ENCODE measurements at regions not wholly inside any gene's neighbourhood (a gene's known extent, or its start where the extent isn't known, plus 50 kb on each side); places are given as distances from the start of the nearest gene placed in this dataset.
A peak's percentile ranks its signal among the peaks of the same experiment; 100 is the strongest.

DNA sequence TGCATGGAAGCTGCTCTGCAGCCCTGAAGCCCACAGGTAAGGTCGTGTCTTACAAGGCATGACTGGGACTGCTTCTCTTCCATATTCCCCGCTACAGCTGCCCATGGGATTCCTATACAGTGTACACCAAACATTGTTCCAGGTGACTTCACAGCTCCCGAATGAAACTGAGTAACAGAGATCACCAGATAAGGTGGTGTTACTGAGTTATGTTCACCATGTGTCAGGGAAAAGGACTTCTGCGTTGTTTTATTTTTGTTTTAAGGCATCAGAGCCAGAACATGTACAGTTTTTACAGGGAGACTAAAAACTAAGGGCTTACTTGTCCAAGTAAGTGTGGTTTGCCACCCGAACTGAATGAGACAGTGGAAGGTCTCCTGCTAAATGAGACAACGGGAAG lies 138.3 kb downstream of the CD83 start:
- H3K4me3 Mint-ChIP-seq: no peak overlapping the region

DNA sequence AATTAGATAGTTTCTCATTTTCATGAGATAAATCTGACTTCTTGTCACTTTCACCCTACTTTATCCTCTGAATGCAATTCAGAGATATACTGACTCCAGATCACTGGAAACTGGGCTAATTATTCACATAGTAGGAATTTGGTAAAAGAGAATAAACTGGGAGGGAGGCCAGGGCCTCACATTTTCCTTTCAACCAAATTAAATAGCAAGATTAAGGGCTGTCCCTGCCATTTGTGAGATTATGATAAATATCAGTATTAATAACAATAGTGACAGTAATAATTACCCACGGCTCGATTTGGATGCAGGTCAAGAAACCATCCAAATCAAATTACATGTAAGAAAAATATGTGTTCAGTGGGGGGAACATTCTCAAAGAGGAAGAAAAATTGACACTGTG lies 140.5 kb downstream of the CD83 start:
- Mint-ChIP-seq H3K27me3 (ENCODE audit: low read depth) (no peaks in the 10 kb centered on the region), H3K9me3 (peaks cover 3% of the 10 kb centered on the region), H3K4me3 (no peak overlapping the region), H3K27ac (ENCODE audit: unreplicated experiment) (no peak overlapping the region), H3K36me3 (ENCODE audit: low read depth) (no peaks in the 10 kb centered on the region), H3K4me1 (peaks cover 11% of the 10 kb centered on the region)
- DNase-seq (ENCODE audit: low read depth, low spot score): no peak
- TF ChIP-seq, protein P1, sequence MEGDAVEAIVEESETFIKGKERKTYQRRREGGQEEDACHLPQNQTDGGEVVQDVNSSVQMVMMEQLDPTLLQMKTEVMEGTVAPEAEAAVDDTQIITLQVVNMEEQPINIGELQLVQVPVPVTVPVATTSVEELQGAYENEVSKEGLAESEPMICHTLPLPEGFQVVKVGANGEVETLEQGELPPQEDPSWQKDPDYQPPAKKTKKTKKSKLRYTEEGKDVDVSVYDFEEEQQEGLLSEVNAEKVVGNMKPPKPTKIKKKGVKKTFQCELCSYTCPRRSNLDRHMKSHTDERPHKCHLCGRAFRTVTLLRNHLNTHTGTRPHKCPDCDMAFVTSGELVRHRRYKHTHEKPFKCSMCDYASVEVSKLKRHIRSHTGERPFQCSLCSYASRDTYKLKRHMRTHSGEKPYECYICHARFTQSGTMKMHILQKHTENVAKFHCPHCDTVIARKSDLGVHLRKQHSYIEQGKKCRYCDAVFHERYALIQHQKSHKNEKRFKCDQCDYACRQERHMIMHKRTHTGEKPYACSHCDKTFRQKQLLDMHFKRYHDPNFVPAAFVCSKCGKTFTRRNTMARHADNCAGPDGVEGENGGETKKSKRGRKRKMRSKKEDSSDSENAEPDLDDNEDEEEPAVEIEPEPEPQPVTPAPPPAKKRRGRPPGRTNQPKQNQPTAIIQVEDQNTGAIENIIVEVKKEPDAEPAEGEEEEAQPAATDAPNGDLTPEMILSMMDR (conservative IDR thresholded peaks at IDR 0.05): no peak

More for the DNA sequence above, 138.3 kb downstream of the CD83 start:
- DNase-seq (ENCODE audit: low read depth, low spot score): no peak
- Mint-ChIP-seq H3K9me3 (no peaks in the 10 kb centered on the region), H3K4me1 (peaks cover 11% of the 10 kb centered on the region), H3K27ac (ENCODE audit: unreplicated experiment) (no peak overlapping the region), H3K27me3 (ENCODE audit: low read depth) (no peaks in the 10 kb centered on the region), H3K36me3 (ENCODE audit: low read depth) (no peaks in the 10 kb centered on the region)
- TF ChIP-seq, protein P1 (conservative IDR thresholded peaks at IDR 0.05): no peak

DNA sequence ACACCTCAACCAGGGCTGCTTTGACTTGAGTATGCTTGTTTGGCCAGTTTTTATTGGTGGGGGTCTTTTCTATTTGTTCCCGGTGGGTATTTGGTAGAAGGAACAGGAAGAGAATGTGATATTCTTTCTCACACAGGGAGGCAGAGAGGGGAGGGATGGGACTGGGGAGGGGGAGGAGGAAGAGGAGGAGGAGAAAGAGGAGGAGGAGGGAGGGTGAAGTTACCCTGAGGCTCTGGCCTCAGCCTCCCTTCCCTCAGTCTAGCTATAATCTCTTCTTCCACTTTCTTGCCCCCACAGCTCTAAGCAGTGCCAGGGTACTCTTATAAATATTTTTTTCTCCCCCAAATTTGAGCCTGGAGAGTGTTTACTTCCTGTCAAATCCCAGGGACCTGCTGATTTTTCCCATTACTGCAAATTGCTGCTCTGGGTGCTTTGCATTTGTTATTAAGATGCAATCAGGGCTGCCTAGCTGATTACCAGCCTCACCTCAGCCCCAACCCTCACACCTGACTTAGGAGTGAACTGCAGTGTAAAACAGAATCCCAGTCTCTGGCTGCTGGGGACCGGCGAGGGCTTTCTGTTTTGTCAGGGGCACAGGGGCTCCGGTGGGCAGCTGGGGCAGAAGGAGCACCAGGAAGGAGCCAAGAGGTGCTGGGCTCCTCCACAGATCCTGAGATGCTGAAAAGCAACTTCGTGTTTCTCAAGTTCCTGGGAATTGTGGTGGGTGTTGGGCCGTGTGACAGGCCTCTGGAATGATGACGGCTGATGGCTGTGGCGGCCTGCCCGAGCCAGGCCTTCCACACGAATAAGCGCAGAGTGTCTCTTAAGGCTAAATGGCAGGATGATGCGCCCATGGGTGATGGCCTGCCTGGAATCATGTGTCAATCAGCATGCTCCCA lies 141.4 kb downstream of the CD83 start:
- Mint-ChIP-seq H3K27me3 (ENCODE audit: low read depth) (no peaks in the 10 kb centered on the region), H3K27ac (ENCODE audit: unreplicated experiment) (no peak overlapping the region)

DNA sequence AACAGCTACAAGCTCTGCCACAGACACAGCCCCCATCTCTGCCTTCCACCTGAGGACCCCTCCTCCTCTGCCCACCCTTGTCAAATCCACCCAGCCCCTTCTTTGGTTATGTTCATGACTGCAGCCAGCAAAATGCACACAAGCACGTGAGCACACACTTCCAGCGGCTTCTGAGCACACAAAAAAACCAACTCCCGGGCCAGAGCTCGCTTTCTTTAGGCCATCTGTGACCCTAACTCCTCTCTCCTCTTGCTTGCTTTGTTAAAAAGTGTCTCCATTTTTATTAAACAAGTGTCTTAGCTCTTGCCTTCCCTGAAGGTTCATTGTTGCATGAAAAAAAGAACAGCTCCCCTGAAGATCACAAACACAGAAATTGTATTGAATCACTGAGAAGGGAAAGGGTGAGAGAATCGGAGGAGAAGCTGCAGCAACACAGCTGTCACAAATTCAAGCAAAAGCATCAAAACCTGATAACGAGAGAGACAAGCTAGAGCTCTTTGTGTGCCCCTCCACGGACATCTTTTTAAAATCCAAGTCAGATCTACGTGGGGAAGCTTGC lies 142.1 kb downstream of the CD83 start:
- peak overlapping the region; percentile 31 for H3K27ac Mint-ChIP-seq (ENCODE audit: unreplicated experiment)
- H3K36me3 Mint-ChIP-seq (ENCODE audit: low read depth): no peaks in the 10 kb centered on the region
- peaks cover 3% of the 10 kb centered on the region for H3K9me3 Mint-ChIP-seq
- H3K27me3 Mint-ChIP-seq (ENCODE audit: low read depth): no peaks in the 10 kb centered on the region
- H3K4me3 Mint-ChIP-seq: no peak overlapping the region
- peaks cover 11% of the 10 kb centered on the region for H3K4me1 Mint-ChIP-seq
- DNase-seq (ENCODE audit: low read depth, low spot score): no peak
- TF ChIP-seq, protein P1 (conservative IDR thresholded peaks at IDR 0.05): no peak

More for the DNA sequence above, 141.4 kb downstream of the CD83 start:
- H3K36me3 Mint-ChIP-seq (ENCODE audit: low read depth): no peaks in the 10 kb centered on the region
- DNase-seq (ENCODE audit: low read depth, low spot score): no peak
- H3K4me1 Mint-ChIP-seq: peaks cover 11% of the 10 kb centered on the region
- TF ChIP-seq, protein P1 (conservative IDR thresholded peaks at IDR 0.05): no peak
- H3K4me3 Mint-ChIP-seq: no peak overlapping the region
- peaks cover 3% of the 10 kb centered on the region for H3K9me3 Mint-ChIP-seq

DNA sequence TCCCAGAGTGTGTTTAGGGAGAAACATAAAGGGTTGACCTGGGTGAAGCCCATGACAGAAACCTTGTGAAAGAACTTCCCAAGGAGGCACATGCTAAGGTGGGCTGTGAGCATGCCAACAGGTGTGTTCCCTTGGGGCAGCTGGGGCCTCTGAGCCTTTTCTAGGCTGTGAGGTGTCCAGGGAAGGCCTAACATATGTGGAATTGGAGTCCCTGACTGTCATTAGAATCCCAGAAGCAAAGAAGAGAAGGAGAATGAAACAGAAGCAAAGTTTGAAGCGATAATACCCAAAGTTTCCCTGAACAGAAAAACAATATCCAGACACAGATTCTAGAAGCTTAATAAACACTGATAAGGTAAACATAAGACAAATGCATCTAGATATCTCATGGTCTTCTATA lies 143.3 kb downstream of the CD83 start:
- TF ChIP-seq, protein P1 (conservative IDR thresholded peaks at IDR 0.05): no peak
- H3K4me3 Mint-ChIP-seq: no peak overlapping the region
- H3K27ac Mint-ChIP-seq (ENCODE audit: unreplicated experiment): no peak overlapping the region
- peaks cover 3% of the 10 kb centered on the region for H3K9me3 Mint-ChIP-seq
- H3K27me3 Mint-ChIP-seq (ENCODE audit: low read depth): no peaks in the 10 kb centered on the region
- peaks cover 11% of the 10 kb centered on the region for H3K4me1 Mint-ChIP-seq
- no peak for DNase-seq (ENCODE audit: low read depth, low spot score)
- no peaks in the 10 kb centered on the region for H3K36me3 Mint-ChIP-seq (ENCODE audit: low read depth)
